Astrocyte (in vitro differentiated cells and primary cell): ENCODE measurements at regions not wholly inside any gene's neighbourhood (a gene's known extent, or its start where the extent isn't known, plus 50 kb on each side); places are given as distances from the start of the nearest gene placed in this dataset.

Source experiments
- DNase-seq: peaks from one replicate; pipeline ENCODE4 v3.0.0-alpha.2; 2010; ENCODE audit warnings: low read depth
- FAIRE-seq: peaks from 2 replicates; lab custom pipeline; 2011; peaks lifted over from hg19 to GRCh38; lab: Jason Lieb, UNC
- H2AFZ ChIP-seq: 2 replicates; pipeline ENCODE4 v1.6.0; 2012; ENCODE audit warnings: low read depth, low read length, inconsistent platforms
- H3K27ac ChIP-seq: 2 replicates; pipeline ENCODE4 v1.5.1; 2011; ENCODE audit warnings: low read depth, low read length, inconsistent platforms
- H3K27me3 ChIP-seq: 2 replicates; pipeline ENCODE4 v1.6.0; 2011; ENCODE audit warnings: low read length, inconsistent platforms; ENCODE audit not compliant: insufficient read depth
- H3K36me3 ChIP-seq: 2 replicates; pipeline ENCODE4 v1.5.1; 2011; ENCODE audit warnings: low read length, inconsistent platforms; ENCODE audit not compliant: insufficient read depth
- H3K4me1 ChIP-seq: 2 replicates; pipeline ENCODE4 v1.5.1; 2011; ENCODE audit warnings: low read length, inconsistent platforms; ENCODE audit not compliant: insufficient read depth
- H3K4me2 ChIP-seq: 2 replicates; pipeline ENCODE4 v1.6.0; 2012; ENCODE audit warnings: low read length, inconsistent platforms
- H3K4me3 ChIP-seq: 2 replicates; pipeline ENCODE4 v1.5.1; 2011; ENCODE audit warnings: low read depth, mild to moderate bottlenecking, low read length, inconsistent platforms; ENCODE audit not compliant: insufficient read depth
- H3K79me2 ChIP-seq: 2 replicates; pipeline ENCODE4 v1.6.0; 2012; ENCODE audit warnings: mild to moderate bottlenecking, low read length, inconsistent platforms; ENCODE audit not compliant: insufficient read depth
- H3K9ac ChIP-seq: 2 replicates; pipeline ENCODE4 v1.6.0; 2012; ENCODE audit warnings: mild to moderate bottlenecking, low read length, inconsistent platforms
- H3K9me3 ChIP-seq: 2 replicates; pipeline ENCODE4 v1.5.1; 2012; ENCODE audit warnings: low read depth, mild to moderate bottlenecking, low read length, inconsistent platforms; ENCODE audit not compliant: insufficient read depth
- H4K20me1 ChIP-seq: 2 replicates; pipeline ENCODE4 v1.6.0; 2012; ENCODE audit warnings: low read length, inconsistent platforms; ENCODE audit not compliant: insufficient read depth
- H3K27ac Mint-ChIP-seq: one replicate; pipeline ENCODE4 v1.8.0; 2021; ENCODE audit warnings: mild to moderate bottlenecking, mixed read lengths; ENCODE audit not compliant: unreplicated experiment
- H3K27me3 Mint-ChIP-seq: one replicate; pipeline ENCODE4 v1.8.0; 2021; ENCODE audit warnings: low read depth, mixed read lengths; ENCODE audit not compliant: unreplicated experiment
- H3K36me3 Mint-ChIP-seq: one replicate; pipeline ENCODE4 v1.8.0; 2021; ENCODE audit warnings: low read depth, mixed read lengths; ENCODE audit not compliant: unreplicated experiment
- H3K4me1 Mint-ChIP-seq: one replicate; pipeline ENCODE4 v1.8.0; 2021; ENCODE audit warnings: low read depth, mixed read lengths; ENCODE audit not compliant: unreplicated experiment
- H3K4me3 Mint-ChIP-seq: one replicate; pipeline ENCODE4 v1.8.0; 2021; ENCODE audit warnings: mild to moderate bottlenecking, moderate library complexity, mixed read lengths; ENCODE audit not compliant: unreplicated experiment
- H3K9me3 Mint-ChIP-seq: one replicate; pipeline ENCODE4 v1.8.0; 2021; ENCODE audit warnings: mild to moderate bottlenecking, mixed read lengths; ENCODE audit not compliant: unreplicated experiment
- EZH2 ChIP-seq: IDR thresholded peaks from 2 replicates; pipeline ENCODE4 v1.6.1; 2012; ENCODE audit warnings: mild to moderate bottlenecking, low read length, inconsistent platforms; ENCODE audit not compliant: insufficient read depth
- TF ChIP-seq, protein P1 (sequence below): IDR thresholded peaks from 2 replicates; pipeline ENCODE4 v1.5.1; 2011; ENCODE audit warnings: low read depth, mild to moderate bottlenecking, inconsistent platforms, low read length, moderate library complexity; ENCODE audit not compliant: insufficient read depth

DNA sequence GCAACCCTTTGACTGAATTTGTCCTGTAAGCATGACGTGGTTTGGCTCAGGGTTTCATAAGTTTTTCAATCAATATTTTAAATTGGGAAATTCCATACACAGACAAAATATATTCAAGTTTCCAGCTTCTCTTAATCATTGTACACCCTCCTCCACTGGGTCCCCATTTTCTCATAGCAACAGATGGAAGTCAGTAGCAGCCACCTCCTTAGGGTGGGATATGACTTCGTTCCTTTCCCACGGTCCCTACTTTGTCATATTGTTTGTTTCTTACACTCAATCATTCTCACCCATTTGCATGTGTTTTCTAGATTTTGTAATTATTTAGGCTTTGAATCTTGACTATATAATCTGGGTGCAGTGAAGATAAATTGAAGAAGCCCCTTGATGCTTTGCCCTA lies 664.5 kb upstream of the IGFBP7 start:
- FAIRE-seq (no peak), DNase-seq (no peak)
- Histone ChIP-seq H3K27ac (no peak overlapping the region), H3K36me3 (no peaks in the 10 kb centered on the region), H2AFZ (no peak overlapping the region), H3K9ac (no peak overlapping the region), H4K20me1 (no peaks in the 10 kb centered on the region), H3K27me3 (no peaks in the 10 kb centered on the region), H3K4me3 (no peak overlapping the region), H3K9me3 (no peaks in the 10 kb centered on the region), H3K4me1 (no peaks in the 10 kb centered on the region), H3K4me2 (no peak overlapping the region), H3K79me2 (no peaks in the 10 kb centered on the region)
- Mint-ChIP-seq H3K36me3 (no peaks in the 10 kb centered on the region), H3K4me1 (no peaks in the 10 kb centered on the region), H3K4me3 (no peak overlapping the region), H3K9me3 (no peaks in the 10 kb centered on the region), H3K27ac (no peak overlapping the region), H3K27me3 (no peaks in the 10 kb centered on the region)
- TF ChIP-seq, protein P1, sequence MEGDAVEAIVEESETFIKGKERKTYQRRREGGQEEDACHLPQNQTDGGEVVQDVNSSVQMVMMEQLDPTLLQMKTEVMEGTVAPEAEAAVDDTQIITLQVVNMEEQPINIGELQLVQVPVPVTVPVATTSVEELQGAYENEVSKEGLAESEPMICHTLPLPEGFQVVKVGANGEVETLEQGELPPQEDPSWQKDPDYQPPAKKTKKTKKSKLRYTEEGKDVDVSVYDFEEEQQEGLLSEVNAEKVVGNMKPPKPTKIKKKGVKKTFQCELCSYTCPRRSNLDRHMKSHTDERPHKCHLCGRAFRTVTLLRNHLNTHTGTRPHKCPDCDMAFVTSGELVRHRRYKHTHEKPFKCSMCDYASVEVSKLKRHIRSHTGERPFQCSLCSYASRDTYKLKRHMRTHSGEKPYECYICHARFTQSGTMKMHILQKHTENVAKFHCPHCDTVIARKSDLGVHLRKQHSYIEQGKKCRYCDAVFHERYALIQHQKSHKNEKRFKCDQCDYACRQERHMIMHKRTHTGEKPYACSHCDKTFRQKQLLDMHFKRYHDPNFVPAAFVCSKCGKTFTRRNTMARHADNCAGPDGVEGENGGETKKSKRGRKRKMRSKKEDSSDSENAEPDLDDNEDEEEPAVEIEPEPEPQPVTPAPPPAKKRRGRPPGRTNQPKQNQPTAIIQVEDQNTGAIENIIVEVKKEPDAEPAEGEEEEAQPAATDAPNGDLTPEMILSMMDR: no peak
- TF ChIP-seq EZH2: no peak

DNA sequence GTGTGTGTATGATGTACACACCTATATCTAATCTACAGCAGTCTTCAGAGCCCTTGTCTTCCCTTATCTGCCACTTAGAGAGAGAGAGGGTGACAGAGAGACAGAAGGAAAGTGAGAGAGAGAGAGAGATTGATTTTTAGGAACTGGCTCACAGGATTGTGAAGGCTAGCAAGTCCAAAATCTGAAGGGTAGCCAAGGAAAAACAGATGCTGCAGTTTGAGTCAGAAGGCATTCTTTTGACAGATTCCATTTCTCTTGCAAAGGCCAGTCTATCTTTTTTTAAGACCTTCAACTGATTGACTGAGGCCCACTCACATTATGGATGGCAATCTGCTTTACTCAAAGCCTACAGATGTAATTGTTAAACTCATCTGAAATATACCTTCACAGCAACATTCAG lies 664.0 kb upstream of the IGFBP7 start:
- H3K36me3 ChIP-seq: no peaks in the 10 kb centered on the region
- no peaks in the 10 kb centered on the region for H3K36me3 Mint-ChIP-seq
- no peaks in the 10 kb centered on the region for H3K27me3 Mint-ChIP-seq
- no peaks in the 10 kb centered on the region for H3K4me1 Mint-ChIP-seq
- H4K20me1 ChIP-seq: no peaks in the 10 kb centered on the region
- no peak overlapping the region for H3K4me2 ChIP-seq
- no peaks in the 10 kb centered on the region for H3K4me1 ChIP-seq
- no peaks in the 10 kb centered on the region for H3K9me3 ChIP-seq
- no peaks in the 10 kb centered on the region for H3K79me2 ChIP-seq
- no peak for FAIRE-seq
- H3K9me3 Mint-ChIP-seq: no peaks in the 10 kb centered on the region
- no peak for DNase-seq
- no peak overlapping the region for H3K27ac ChIP-seq
- H3K4me3 ChIP-seq: no peak overlapping the region
- no peak overlapping the region for H3K9ac ChIP-seq
- no peak for TF ChIP-seq EZH2
- TF ChIP-seq, protein P1: no peak
- H3K27ac Mint-ChIP-seq: no peak overlapping the region
- H3K27me3 ChIP-seq: no peaks in the 10 kb centered on the region
- no peak overlapping the region for H2AFZ ChIP-seq
- no peak overlapping the region for H3K4me3 Mint-ChIP-seq

DNA sequence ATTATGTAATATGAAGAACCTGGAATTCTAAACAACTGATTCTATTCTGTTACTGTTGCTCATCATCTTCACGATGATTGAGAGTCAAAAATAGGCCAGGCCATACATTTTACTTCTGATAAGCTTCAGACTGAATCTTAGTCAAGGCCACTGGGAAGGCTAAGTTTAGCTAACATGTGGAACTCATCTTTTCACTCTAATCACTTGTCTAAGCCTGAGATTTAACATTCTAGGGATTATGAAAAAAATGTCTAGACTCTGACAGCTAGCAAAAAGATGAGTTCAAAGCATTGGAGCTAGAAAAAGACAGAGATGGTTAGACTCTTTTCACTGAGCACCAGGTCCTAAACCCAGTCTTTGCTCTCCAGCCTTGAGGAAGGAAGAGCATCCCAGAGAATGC lies 656.2 kb upstream of the IGFBP7 start:
- no peak overlapping the region for H3K4me3 ChIP-seq
- no peaks in the 10 kb centered on the region for H3K4me1 ChIP-seq
- Mint-ChIP-seq H3K4me3 (no peak overlapping the region), H3K9me3 (peaks cover 2% of the 10 kb centered on the region), H3K27me3 (no peaks in the 10 kb centered on the region), H3K27ac (no peak overlapping the region), H3K36me3 (no peaks in the 10 kb centered on the region), H3K4me1 (peaks cover 9% of the 10 kb centered on the region)
- no peak overlapping the region for H3K4me2 ChIP-seq
- H3K27me3 ChIP-seq: no peaks in the 10 kb centered on the region
- no peak overlapping the region for H3K27ac ChIP-seq
- H3K79me2 ChIP-seq: no peaks in the 10 kb centered on the region
- H3K36me3 ChIP-seq: no peaks in the 10 kb centered on the region
- no peak for FAIRE-seq
- no peaks in the 10 kb centered on the region for H3K9me3 ChIP-seq
- DNase-seq: no peak
- no peak overlapping the region for H2AFZ ChIP-seq
- TF ChIP-seq EZH2: no peak
- no peaks in the 10 kb centered on the region for H4K20me1 ChIP-seq
- no peak overlapping the region for H3K9ac ChIP-seq
